H1 (cell line): ENCODE measurements at regions not wholly inside any gene's neighbourhood (a gene's known extent, or its start where the extent isn't known, plus 50 kb on each side); places are given as distances from the start of the nearest gene placed in this dataset.

Experiments used
- EZH2 ChIP-seq: fragments of 200-600 bp; sonication (generic); IDR thresholded peaks from 2 replicates; pipeline ENCODE4 v1.7.1; 2012; ENCODE audit warnings: low read depth, mild to moderate bottlenecking, moderate library complexity, low read length, inconsistent platforms; ENCODE audit not compliant: severe bottlenecking
- HDAC2 ChIP-seq, 2 experiments: fragments of 300-600 bp in 1 of 2; sonication (generic) in 1 of 2; IDR thresholded peaks; 2 replicates each; pipeline ENCODE4 v1.6.1; 2011 to 2012; ENCODE audit warnings: low read depth in 2 of 2, low read length in 2 of 2, mild to moderate bottlenecking in 2 of 2, moderate library complexity in 2 of 2, borderline replicate concordance in 1 of 2, inconsistent platforms in 1 of 2
- POLR2A ChIP-seq, 2 experiments: IDR thresholded peaks; 1 replicate in 1 of 2; 2 replicates in 1 of 2; pipeline ENCODE4 v1.6.1; 2011; ENCODE audit warnings: low read depth in 2 of 2, low read length in 2 of 2, mild to moderate bottlenecking in 2 of 2; ENCODE audit errors: control extremely low read depth in 1 of 2
- RAD21 ChIP-seq, 2 experiments: IDR thresholded peaks in 1 of 2; conservative IDR thresholded peaks in 1 of 2; 2 replicates each; pipeline ENCODE4 v1.6.1; 2011; ENCODE audit warnings: low read depth in 2 of 2, low read length in 2 of 2, improper control_type of control experiment in 1 of 2, inconsistent platforms in 1 of 2, mild to moderate bottlenecking in 1 of 2, moderate library complexity in 1 of 2
- TAF1 ChIP-seq: IDR thresholded peaks from 2 replicates; pipeline ENCODE4 v1.6.1; 2011; ENCODE audit warnings: mild to moderate bottlenecking, low read depth, low read length

DNA sequence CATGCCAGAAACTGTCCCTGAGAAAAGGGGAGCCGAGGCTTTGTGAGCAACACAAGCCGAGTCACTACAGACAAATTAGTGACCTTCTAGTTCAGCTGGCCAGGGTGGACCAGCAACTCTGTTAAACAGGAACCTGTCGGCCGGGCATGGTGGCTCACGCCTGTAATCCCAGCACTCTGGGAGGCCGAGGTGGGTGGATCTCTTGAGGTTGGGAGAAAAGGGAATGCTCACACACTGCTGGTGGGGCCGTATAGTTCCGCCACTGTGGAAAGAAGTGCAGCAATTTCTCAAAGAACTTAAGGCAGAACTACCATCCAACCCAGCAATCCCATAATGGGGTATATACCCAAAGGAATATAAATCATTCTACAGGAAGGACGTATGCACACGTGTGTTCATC is 67.8 kb downstream of the C16orf95 start:
- TF ChIP-seq EZH2 (no peak), HDAC2 (IDR thresholded peaks at IDR 0.05; ENCODE audit: borderline replicate concordance in 1 of 2, low read depth in 2 of 2, low read length in 2 of 2) (no peak), RAD21 (IDR thresholded peaks at IDR 0.05 in 1 of 2, conservative IDR thresholded peaks at IDR 0.05 in 1 of 2; ENCODE audit: low read depth in 2 of 2, low read length in 2 of 2) (no peak), TAF1 (no peak), POLR2A (IDR thresholded peaks at IDR 0.05; ENCODE audit: control extremely low read depth in 1 of 2, low read depth in 2 of 2, low read length in 2 of 2) (no peak)
